NCI-H2081 (cell line): ENCODE measurements at regions not wholly inside any gene's neighbourhood (a gene's known extent, or its start where the extent isn't known, plus 50 kb on each side); places are given as distances from the start of the nearest gene placed in this dataset.
A peak's percentile ranks its signal among the peaks of the same experiment; 100 is the strongest.
"Not testable (repeated sequence)": the region's sequence is repeated elsewhere in the genome, so short reads cannot be mapped to it uniquely, and the experiment has no call there.

Experiments
- DNase-seq, 2 experiments: peaks; one replicate each; lab custom pipeline; 2025; lab: John Stamatoyannopoulos, UW

DNA sequence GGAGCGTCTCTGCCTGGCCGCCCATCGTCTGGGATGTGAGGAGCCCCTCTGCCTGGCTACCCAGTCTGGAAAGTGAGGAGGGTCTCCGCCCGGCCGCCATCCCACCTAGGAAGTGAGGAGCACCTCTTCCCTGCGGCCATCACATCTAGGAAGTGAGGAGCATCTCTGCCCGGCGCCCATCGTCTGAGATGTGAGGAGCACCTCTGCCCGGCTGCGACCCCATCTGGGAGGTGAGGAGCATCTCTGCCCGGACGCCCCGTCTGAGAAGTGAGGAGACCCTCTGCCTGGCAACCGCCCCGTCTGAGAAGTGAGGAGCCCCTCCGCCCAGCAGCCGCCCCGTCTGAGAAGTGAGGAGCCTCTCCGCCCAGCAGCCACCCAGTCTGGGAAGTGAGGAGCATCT, 84.5 kb downstream of the IDS start:
- not testable (repeated sequence) for DNase-seq

DNA sequence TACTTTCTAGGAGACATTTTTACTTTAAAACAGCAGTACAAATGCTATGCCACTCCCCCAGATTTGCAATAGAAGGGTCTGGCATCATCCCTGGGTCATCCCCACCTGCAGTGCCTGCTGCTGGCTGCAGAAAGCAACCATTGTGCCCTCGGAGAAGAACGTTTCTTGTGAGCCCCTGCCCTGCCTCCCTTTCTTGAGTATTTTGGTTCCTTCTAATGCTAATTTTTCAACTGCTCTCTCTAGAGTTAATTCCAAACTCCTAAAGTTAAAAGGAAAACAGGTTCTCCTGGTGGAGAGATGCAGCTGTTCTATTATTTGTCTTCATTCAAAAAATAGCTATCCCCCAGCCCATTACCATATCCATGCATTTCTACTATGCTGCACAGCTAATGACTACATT, 107.1 kb downstream of the IDS start:
- no peak for DNase-seq

GRCh38 chrX:149392921-149393320, 112.2 kb downstream of the IDS start:
- DNase-seq: no peak

DNA sequence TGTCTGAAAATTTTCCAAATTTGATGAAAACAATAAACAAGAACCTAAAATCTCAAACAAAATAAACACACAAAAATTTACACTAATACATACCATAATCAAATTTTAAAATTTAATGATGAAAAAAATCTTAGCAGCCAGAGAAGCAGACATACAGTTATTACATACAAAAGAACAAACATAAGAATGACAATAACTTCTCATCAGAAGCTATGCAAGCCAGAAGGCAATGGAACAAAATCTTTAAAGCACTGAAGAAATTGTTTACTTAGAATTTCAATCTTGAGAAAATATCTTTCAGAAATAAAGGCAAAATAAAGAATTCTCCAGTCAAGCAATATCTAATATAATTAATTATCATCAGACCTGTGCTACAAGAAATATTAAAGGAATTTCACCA, 121.3 kb downstream of the IDS start:
- DNase-seq: no peak

DNA sequence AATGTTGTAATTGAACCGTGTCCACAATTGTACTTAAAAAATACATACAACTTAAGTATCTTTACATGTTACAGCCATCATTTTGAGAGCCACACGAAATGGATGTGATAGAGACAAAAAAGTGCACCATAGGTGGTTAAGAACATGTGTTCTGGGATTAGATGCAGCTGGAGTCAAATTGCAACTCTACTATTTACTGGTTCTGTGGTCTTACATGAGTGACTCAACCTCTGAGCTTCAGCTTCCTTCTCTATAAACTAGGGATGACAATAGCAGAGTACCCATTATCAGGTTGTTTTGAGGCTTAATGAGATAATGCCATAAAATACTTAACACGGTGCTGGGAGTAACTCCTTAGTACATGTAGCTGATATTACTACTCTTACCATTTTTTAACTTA, 130.4 kb downstream of the IDS start:
- no peak for DNase-seq

DNA sequence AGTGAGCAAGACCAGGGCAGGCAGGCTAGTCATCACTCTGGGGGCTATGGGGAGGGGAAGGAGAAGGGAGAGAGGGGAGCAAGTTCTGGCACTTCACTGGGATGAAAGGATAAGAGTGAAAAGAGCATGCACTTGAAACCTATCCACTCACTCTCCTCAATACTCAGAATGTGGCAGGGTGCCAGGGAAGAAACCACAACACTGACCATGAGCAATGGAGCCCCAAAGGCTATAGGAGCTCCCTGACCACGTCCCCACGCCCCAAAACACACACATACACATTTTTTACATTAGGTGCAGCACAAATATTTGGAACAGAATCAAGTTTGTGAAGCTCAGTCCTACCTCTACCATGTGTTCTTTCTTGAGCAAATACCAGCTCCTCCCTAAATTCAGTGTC, 132.2 kb downstream of the IDS start:
- DNase-seq: no peak

DNA sequence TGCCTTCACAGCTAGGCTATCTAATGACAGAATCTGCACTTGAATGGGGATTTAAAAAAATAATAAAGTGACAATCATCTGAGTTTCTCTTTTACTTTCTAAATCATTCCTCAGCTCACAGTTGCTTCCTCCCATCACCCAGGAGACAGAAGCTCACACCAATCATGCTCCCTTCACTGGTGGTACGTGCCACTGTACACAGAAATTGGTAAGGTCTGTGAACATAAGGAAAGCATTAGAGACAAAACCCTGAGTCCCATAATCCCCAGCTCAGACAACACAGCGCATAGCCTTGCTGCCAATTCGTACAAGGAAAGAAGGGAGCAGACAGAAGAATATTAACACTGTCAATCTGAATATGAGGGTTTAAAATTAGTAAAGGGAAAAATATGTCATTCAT, 133.1 kb downstream of the IDS start:
- DNase-seq: no peak

DNA sequence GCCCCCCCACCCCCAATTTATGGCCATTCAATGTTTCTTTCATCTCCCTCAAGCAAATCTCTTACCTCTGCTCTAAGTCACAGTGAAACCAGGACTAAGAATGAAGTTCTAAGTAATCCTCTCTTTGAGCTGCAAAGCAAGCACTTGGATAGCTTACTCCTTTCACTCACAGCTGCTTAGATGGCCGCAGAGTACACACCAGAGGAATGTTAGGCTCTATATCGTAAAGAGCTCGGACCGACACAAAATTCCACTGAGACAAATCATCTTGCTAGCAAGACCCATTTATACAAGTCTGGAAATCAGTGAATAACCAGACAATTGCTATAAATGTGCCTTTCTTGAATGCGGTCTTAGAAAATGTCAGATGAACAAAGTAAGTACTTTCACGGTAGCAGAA, 135.0 kb downstream of the IDS start:
- no peak for DNase-seq

GRCh38 chrX:149365552-149365951, 139.6 kb downstream of the IDS start:
- no peak for DNase-seq

DNA sequence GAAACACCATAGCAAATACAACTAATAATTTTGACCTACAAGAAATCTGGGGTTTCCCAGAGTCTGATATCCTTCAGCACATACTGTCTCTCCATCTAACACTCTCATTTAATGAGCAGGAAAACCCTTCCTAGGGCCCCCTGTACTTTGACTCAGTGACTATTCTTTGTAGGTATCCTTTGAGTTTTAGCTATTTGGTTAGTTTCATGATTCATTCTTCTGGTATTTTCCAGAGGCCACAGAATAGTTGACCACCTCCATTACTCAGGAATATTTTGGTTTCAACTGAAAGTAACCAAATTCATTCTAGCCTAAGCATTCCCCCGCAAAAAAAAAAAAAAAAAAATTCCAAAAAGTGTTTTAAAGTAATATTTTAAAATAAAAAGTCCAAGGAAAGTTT, 140.0 kb downstream of the IDS start:
- DNase-seq: no peak

GRCh38 chrX:149363965-149364364, 141.1 kb downstream of the IDS start:
- no peak for DNase-seq

- DNase-seq: no peak
Observed at GRCh38 chrX:149346306-149346705, 158.8 kb downstream of the IDS start.

- DNase-seq: no peak
Observed at GRCh38 chrX:149322316-149322715, 182.8 kb downstream of the IDS start.

DNA sequence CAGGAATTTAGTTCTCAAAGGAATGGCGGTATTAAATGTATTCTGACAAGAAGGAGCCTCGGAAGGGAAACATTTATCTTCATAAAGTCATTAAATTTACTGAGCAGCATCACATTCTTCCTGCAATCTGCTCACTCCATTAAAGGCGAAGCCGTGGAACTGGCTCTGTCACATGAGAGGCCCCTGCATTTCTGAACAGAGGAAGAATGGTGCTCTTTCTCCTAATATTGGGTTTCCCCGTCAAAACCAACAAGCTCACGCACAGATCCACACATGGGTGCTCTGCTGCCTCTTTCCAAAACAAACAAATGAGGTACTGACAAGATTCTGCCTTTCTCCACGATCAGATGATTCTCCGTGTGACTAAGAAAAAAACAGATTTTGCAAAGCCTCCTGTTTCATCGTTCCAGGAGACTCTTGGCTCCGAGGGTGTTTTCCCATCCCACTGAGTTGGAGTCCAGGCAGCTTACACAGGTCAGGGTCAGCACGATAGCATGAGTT, 191.2 kb downstream of the IDS start:
- DNase-seq: no peak

- no peak for DNase-seq
Observed at GRCh38 chrX:149312988-149313387, 192.1 kb downstream of the IDS start.

GRCh38 chrX:149312097-149312496, 193.0 kb downstream of the IDS start:
- DNase-seq: no peak

DNA sequence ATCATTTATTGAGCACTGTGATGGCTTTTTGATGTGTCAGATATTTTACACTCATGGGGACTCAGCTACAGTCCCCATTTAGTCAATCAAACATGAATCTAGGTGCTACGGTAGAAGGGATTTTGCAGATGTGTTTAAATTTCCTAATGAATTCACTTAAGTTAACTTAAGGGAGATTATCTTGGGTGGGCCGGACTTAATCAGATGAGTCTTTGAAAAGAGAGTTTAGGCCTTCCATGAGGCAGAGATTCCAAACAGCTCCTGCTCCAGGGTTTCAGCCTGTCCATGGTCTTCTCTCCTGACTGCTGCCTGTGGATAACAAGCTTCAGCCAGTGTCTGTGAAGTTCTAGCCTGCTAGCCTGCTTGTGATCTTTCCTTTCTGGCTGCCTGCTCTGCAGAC, 202.4 kb downstream of the IDS start:
- no peak for DNase-seq

DNA sequence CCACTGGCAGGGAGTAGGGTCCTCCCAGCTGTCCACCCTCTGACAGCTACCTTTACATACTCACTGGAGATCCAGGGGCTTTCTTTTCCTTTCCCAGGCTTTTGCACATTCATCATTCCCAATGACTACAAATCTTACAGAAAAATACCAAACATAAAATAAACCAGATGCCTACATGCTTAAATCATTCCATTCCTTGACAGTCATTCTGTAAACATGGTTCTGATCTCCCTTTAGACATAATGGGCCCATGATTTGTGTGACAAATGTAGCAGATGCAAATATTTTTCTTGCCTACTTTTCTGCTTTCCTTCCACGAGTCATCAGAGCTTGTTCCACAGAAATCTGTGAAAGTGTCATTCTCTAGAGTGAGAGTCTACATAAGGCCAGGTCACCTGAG, 207.0 kb downstream of the IDS start:
- no peak for DNase-seq

- no peak for DNase-seq
Observed at GRCh38 chrX:149296092-149296491, 209.0 kb downstream of the IDS start.

GRCh38 chrX:149286940-149287349, 218.2 kb downstream of the IDS start:
- DNase-seq: peak in 1 of 2 experiments; percentile 15

GRCh38 chrX:149284616-149285015, 220.5 kb downstream of the IDS start:
- DNase-seq: no peak

GRCh38 chrX:149283853-149284252, 221.3 kb downstream of the IDS start:
- no peak for DNase-seq

- DNase-seq: no peak
Observed at GRCh38 chrX:149282909-149283308, 222.2 kb downstream of the IDS start.

- no peak for DNase-seq
Observed at GRCh38 chrX:149280011-149280410, 225.1 kb downstream of the IDS start.

DNA sequence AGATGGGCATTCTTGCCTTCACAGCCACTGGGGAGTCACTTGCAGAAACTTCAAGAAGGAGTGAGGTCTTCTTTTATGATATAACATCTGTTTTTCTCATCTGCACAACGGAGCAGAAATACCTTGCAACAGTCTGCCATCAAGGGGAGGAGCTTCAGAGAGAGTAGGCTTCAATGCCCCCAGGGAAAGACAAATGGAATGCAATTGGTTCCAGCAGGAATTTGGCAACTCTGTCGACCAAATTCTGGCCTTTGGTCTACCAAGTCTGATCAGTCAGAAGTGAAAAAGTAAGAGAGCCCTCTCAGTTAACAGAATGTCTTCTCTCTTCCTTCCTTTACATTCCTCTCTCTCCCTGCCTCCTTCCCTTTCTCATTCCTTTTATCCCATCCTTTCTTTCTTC, 229.3 kb downstream of the IDS start:
- no peak for DNase-seq
